Chondrocyte (in vitro differentiated cells): ENCODE measurements at regions not wholly inside any gene's neighbourhood (a gene's known extent, or its start where the extent isn't known, plus 50 kb on each side); places are given as distances from the start of the nearest gene placed in this dataset.

Experiments
- DNase-seq: peaks from one replicate; pipeline ENCODE4 v3.0.0; 2021; ENCODE audit warnings: mixed read lengths, low spot score
- H3K27ac Mint-ChIP-seq: one replicate; pipeline ENCODE4 v1.8.0; 2021; ENCODE audit warnings: mild to moderate bottlenecking, moderate library complexity, mixed read lengths; ENCODE audit not compliant: unreplicated experiment
- H3K27me3 Mint-ChIP-seq: 2 replicates; pipeline ENCODE4 v1.8.0; 2021; ENCODE audit warnings: low read depth, mixed read lengths
- H3K36me3 Mint-ChIP-seq: 2 replicates; pipeline ENCODE4 v1.8.0; 2021; ENCODE audit warnings: low read depth, mixed read lengths
- H3K4me1 Mint-ChIP-seq: 2 replicates; pipeline ENCODE4 v1.8.0; 2021; ENCODE audit warnings: low read depth, mild to moderate bottlenecking, mixed read lengths
- H3K4me3 Mint-ChIP-seq: one replicate; pipeline ENCODE4 v1.8.0; 2021; ENCODE audit warnings: mild to moderate bottlenecking, moderate library complexity, mixed read lengths; ENCODE audit not compliant: unreplicated experiment
- H3K9me3 Mint-ChIP-seq: 2 replicates; pipeline ENCODE4 v1.8.0; 2021; ENCODE audit warnings: low read depth, mixed read lengths
- CTCF ChIP-seq: fragments of 200-600 bp; sonication (generic); IDR thresholded peaks from 2 replicates; pipeline ENCODE4 v1.5.0; 2021; ENCODE audit warnings: antibody characterized with exemption, mild to moderate bottlenecking, moderate library complexity

- no peak overlapping the region for H3K27ac Mint-ChIP-seq
- TF ChIP-seq CTCF = no peak
- no peaks in the 10 kb centered on the region for H3K9me3 Mint-ChIP-seq
- H3K27me3 Mint-ChIP-seq = no peaks in the 10 kb centered on the region
- no peak for DNase-seq
- H3K4me3 Mint-ChIP-seq = no peak overlapping the region
- H3K36me3 Mint-ChIP-seq = peaks cover 2% of the 10 kb centered on the region
- H3K4me1 Mint-ChIP-seq = no peaks in the 10 kb centered on the region
Measured at GRCh38 chr14:101049511-101049910, 146.0 kb upstream of the RTL1 start.

- H3K27me3 Mint-ChIP-seq = no peaks in the 10 kb centered on the region
- H3K36me3 Mint-ChIP-seq = peaks cover 2% of the 10 kb centered on the region
- H3K4me1 Mint-ChIP-seq = no peaks in the 10 kb centered on the region
- no peak for TF ChIP-seq CTCF
- no peak for DNase-seq
- H3K9me3 Mint-ChIP-seq = no peaks in the 10 kb centered on the region
- no peak overlapping the region for H3K4me3 Mint-ChIP-seq
- H3K27ac Mint-ChIP-seq = no peak overlapping the region
Measured at GRCh38 chr14:101049942-101050341, 146.4 kb upstream of the RTL1 start.

GRCh38 chr14:101050901-101051490 is 147.5 kb upstream of the RTL1 start:
- DNase-seq = no peak
- no peak overlapping the region for H3K27ac Mint-ChIP-seq

GRCh38 chr14:101054671-101055070 is 151.1 kb upstream of the RTL1 start:
- Mint-ChIP-seq H3K27ac (no peak overlapping the region), H3K4me1 (peaks cover 11% of the 10 kb centered on the region), H3K9me3 (peaks cover 13% of the 10 kb centered on the region), H3K27me3 (no peaks in the 10 kb centered on the region), H3K4me3 (no peak overlapping the region), H3K36me3 (peaks cover 2% of the 10 kb centered on the region)
- TF ChIP-seq CTCF = no peak
- DNase-seq = peak; percentile 61

More at GRCh38 chr14:101050901-101051490, 147.5 kb upstream of the RTL1 start:
- TF ChIP-seq CTCF = no peak
- no peak overlapping the region for H3K4me3 Mint-ChIP-seq
- no peaks in the 10 kb centered on the region for H3K9me3 Mint-ChIP-seq
- no peaks in the 10 kb centered on the region for H3K27me3 Mint-ChIP-seq
- H3K36me3 Mint-ChIP-seq = peaks cover 2% of the 10 kb centered on the region
- no peaks in the 10 kb centered on the region for H3K4me1 Mint-ChIP-seq

GRCh38 chr14:101055106-101055662 is 151.7 kb upstream of the RTL1 start:
- peaks cover 2% of the 10 kb centered on the region for H3K36me3 Mint-ChIP-seq

More at GRCh38 chr14:101055106-101055662, 151.7 kb upstream of the RTL1 start:
- no peak overlapping the region for H3K4me3 Mint-ChIP-seq
- H3K27ac Mint-ChIP-seq = no peak overlapping the region
- peaks cover 13% of the 10 kb centered on the region for H3K9me3 Mint-ChIP-seq
- no peak for TF ChIP-seq CTCF
- peak; percentile 90 for DNase-seq
- H3K4me1 Mint-ChIP-seq = peaks cover 11% of the 10 kb centered on the region
- H3K27me3 Mint-ChIP-seq = no peaks in the 10 kb centered on the region
